ENCODE measurements at regions not wholly inside any gene's neighbourhood (a gene's known extent, or its start where the extent isn't known, plus 50 kb on each side); places are given as distances from the start of the nearest gene placed in this dataset.

DNA sequence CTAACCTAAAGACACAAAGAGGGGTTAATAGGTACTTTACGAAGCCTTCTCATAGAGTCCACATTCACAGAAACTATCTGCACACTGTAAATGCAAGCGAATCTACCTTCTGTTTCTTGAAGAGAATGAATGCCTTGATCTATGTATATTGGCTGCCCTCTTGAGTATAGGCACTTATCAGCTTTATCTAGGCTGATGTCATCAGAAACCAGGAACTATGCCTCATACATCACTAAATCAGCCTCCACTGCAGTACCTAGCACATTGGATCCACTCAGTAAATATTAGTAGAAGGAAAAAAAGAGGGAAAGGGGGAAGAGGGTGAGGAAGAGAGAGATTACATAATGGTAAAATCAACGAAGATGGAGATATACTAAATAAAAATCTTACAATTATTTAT is 477.1 kb downstream of the CAAP1 start:
- TF ChIP-seq RAD21 (IDR thresholded peaks at IDR 0.05; ENCODE audit: low read depth) (no peak), EP300 (IDR thresholded peaks at IDR 0.05; ENCODE audit: borderline replicate concordance) (no peak), CEBPB (IDR thresholded peaks at IDR 0.05) (no peak), NFIC (IDR thresholded peaks at IDR 0.05) (no peak), FOXM1 (IDR thresholded peaks at IDR 0.05; ENCODE audit: borderline replicate concordance, low read depth) (no peak), YY1 (IDR thresholded peaks at IDR 0.05; ENCODE audit: low read depth) (no peak), CREB1 (IDR thresholded peaks at IDR 0.05; ENCODE audit: low read depth) (no peak), TAF1 (IDR thresholded peaks at IDR 0.05; ENCODE audit: low read depth) (no peak)
- TF ChIP-seq, protein P1, sequence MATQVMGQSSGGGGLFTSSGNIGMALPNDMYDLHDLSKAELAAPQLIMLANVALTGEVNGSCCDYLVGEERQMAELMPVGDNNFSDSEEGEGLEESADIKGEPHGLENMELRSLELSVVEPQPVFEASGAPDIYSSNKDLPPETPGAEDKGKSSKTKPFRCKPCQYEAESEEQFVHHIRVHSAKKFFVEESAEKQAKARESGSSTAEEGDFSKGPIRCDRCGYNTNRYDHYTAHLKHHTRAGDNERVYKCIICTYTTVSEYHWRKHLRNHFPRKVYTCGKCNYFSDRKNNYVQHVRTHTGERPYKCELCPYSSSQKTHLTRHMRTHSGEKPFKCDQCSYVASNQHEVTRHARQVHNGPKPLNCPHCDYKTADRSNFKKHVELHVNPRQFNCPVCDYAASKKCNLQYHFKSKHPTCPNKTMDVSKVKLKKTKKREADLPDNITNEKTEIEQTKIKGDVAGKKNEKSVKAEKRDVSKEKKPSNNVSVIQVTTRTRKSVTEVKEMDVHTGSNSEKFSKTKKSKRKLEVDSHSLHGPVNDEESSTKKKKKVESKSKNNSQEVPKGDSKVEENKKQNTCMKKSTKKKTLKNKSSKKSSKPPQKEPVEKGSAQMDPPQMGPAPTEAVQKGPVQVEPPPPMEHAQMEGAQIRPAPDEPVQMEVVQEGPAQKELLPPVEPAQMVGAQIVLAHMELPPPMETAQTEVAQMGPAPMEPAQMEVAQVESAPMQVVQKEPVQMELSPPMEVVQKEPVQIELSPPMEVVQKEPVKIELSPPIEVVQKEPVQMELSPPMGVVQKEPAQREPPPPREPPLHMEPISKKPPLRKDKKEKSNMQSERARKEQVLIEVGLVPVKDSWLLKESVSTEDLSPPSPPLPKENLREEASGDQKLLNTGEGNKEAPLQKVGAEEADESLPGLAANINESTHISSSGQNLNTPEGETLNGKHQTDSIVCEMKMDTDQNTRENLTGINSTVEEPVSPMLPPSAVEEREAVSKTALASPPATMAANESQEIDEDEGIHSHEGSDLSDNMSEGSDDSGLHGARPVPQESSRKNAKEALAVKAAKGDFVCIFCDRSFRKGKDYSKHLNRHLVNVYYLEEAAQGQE (IDR thresholded peaks at IDR 0.05; ENCODE audit: low read depth): no peak

Data from Ishikawa (cell line).